ENCODE measurements at regions not wholly inside any gene's neighbourhood (a gene's known extent, or its start where the extent isn't known, plus 50 kb on each side); places are given as distances from the start of the nearest gene placed in this dataset.

DNA sequence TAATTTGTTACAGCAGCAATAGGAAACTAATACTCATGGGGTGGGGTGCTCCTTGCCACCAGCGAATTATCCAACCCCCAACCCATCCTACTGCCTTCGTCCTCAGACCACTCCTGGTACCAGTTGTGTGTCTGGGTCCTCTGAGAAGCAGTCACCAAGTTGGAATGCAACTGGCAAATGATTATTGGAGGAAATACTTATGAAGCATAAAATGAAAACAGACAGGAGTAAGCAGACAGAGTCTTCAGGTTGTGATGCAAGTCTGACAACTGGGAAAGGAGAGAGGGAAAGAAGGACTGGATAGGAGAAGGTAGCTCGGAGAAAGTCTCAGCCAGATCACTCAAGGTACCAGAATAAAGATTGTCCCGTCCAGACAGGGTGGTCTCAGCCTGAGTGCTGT, 181.1 kb upstream of the ARID2 start:
- H3K4me3 ChIP-seq (ENCODE audit: low read depth, low read length), result no peak overlapping the region
- TF ChIP-seq, protein P1, sequence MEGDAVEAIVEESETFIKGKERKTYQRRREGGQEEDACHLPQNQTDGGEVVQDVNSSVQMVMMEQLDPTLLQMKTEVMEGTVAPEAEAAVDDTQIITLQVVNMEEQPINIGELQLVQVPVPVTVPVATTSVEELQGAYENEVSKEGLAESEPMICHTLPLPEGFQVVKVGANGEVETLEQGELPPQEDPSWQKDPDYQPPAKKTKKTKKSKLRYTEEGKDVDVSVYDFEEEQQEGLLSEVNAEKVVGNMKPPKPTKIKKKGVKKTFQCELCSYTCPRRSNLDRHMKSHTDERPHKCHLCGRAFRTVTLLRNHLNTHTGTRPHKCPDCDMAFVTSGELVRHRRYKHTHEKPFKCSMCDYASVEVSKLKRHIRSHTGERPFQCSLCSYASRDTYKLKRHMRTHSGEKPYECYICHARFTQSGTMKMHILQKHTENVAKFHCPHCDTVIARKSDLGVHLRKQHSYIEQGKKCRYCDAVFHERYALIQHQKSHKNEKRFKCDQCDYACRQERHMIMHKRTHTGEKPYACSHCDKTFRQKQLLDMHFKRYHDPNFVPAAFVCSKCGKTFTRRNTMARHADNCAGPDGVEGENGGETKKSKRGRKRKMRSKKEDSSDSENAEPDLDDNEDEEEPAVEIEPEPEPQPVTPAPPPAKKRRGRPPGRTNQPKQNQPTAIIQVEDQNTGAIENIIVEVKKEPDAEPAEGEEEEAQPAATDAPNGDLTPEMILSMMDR (conservative IDR thresholded peaks at IDR 0.05; ENCODE audit: low read depth, low read length), result no peak
- DNase-seq (ENCODE audit: low read depth), result no peak

DNA sequence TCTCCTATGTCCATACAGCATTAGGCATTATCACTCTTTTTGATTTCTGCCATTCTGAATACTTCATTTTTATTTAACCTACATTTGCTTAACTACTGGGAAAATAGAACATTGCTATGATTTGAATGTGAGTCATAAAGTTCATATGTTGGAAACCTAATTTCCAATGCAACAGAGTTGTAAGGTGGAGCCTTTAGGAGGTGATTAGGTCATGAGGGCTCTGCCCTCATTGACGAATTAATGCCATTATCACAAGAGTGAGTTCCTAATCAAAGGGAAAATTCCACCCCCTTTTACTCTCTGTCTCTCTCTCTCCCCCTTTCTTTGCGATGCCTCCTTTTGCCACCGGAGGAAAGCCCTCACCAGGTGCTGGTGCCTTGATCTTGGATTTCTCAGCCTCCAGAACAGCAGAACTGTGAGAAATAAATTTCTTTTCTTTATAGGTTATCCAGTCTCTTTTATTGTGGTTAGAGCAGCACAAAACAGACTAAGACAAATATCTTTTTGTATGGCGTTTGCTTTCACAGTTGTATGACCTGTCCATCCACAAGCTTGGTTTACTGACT, 180.1 kb upstream of the ARID2 start:
- DNase-seq (ENCODE audit: low read depth), result no peak
- TF ChIP-seq, protein P1 (conservative IDR thresholded peaks at IDR 0.05; ENCODE audit: low read depth, low read length), result no peak
- H3K4me3 ChIP-seq (ENCODE audit: low read depth, low read length), result no peak overlapping the region

DNA sequence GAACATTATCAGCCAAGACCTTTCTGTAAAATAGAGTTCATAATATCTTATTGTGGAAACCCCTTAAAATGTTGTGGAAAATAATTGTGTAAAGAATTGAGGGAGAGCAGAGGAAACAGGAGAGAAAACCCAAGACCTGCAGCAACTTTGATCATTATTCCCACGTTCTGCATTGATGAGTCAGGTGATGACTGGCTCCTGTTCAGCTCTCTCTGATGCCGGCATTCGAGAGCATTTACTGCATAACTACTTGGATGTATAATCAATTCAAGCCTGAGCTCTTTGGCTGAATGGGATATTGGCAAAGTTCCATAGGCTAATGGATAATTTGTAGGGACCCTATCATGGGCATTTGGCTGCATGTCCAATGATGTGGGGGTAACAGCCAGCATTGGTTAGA, 176.3 kb upstream of the ARID2 start:
- TF ChIP-seq, protein P1 (conservative IDR thresholded peaks at IDR 0.05; ENCODE audit: low read depth, low read length), result no peak
- no peak overlapping the region for H3K4me3 ChIP-seq (ENCODE audit: low read depth, low read length)
- DNase-seq (ENCODE audit: low read depth), result no peak

- TF ChIP-seq, protein P1 (conservative IDR thresholded peaks at IDR 0.05; ENCODE audit: low read depth, low read length), result no peak
- no peak for DNase-seq (ENCODE audit: low read depth)
- H3K4me3 ChIP-seq (ENCODE audit: low read depth, low read length), result no peak overlapping the region
These were observed 172.5 kb upstream of the ARID2 start for GRCh38 chr12:45557016-45557415.

DNA sequence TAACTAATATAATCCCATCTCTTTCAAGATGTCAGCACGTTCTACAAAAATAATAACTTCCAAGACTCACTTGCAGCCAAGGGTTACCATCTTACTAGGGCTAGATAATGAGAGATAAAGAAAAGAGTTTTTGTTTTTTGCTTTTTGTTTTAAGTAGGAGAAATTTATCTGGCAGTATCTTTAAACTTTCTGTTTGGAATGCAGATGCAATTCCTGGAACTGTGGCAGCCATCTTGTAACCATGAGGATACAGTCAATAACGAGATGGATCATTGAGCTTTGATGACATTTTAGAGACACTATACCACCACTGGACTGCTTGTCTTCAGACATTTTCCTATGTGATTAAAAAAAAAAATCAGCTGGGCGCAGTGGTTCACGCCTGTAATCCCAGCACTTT, 171.2 kb upstream of the ARID2 start:
- DNase-seq (ENCODE audit: low read depth), result no peak
- TF ChIP-seq, protein P1 (conservative IDR thresholded peaks at IDR 0.05; ENCODE audit: low read depth, low read length), result no peak
- H3K4me3 ChIP-seq (ENCODE audit: low read depth, low read length), result no peak overlapping the region

- no peak overlapping the region for H3K4me3 ChIP-seq (ENCODE audit: low read depth, low read length)
- TF ChIP-seq, protein P1 (conservative IDR thresholded peaks at IDR 0.05; ENCODE audit: low read depth, low read length), result no peak
- no peak for DNase-seq (ENCODE audit: low read depth)
These were observed 170.0 kb upstream of the ARID2 start for GRCh38 chr12:45559537-45559936.

DNA sequence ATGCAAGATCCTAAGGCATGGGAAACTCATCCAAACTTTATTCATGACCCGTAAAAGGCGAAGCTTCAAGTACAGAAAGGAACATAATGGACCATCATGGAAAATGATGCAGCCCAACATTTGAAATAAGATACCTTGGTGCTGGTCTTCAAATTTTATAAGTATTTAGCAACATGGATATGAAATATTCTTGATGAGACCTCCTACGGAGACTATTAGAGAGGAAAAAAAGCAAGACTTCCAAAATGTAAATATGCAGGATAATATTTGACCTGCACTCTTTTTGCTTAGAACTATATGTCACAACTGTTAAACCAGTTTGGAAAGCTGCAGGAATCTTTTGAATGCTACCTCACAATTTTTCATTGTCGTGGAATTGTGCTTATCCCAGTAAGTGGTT, 168.8 kb upstream of the ARID2 start:
- DNase-seq (ENCODE audit: low read depth), result no peak
- TF ChIP-seq, protein P1 (conservative IDR thresholded peaks at IDR 0.05; ENCODE audit: low read depth, low read length), result no peak
- H3K4me3 ChIP-seq (ENCODE audit: low read depth, low read length), result no peak overlapping the region
